T-cell (primary cell): ENCODE measurements at regions not wholly inside any gene's neighbourhood (a gene's known extent, or its start where the extent isn't known, plus 50 kb on each side); places are given as distances from the start of the nearest gene placed in this dataset.

Experiments
- ATAC-seq, 4 experiments: fragments of 200-7000 bp in 3 of 4; fragments of 150-1000 bp in 1 of 4; cut with Tn5 transposase; replicated peaks in 1 of 4; 1 replicate in 3 of 4; 2 replicates in 1 of 4; pipeline ENCODE4 v1.10.0; 2021; ENCODE audit warnings: moderate library complexity in 3 of 4, mild to moderate bottlenecking in 2 of 4, moderate number of reproducible peaks in 1 of 4
- CTCF ChIA-PET, 2 donors: fragments of 300-600 bp; sonication (Branson Sonifier 250); formaldehyde crosslinking; loops; one replicate each; lab custom pipeline; 2022; ENCODE audit warnings: antibody characterized with exemption in 2 of 2; lab: Charles Lee
- POLR2A ChIA-PET, 2 donors: fragments of 300-600 bp; sonication (Branson Sonifier 250); formaldehyde crosslinking; loops; one replicate each; lab custom pipeline; 2022; ENCODE audit warnings: antibody characterized with exemption in 2 of 2; lab: Charles Lee
- DNase-seq, 35 experiments: peaks; one replicate each; pipeline versions ENCODE4 v3.0.0 to v3.0.0-alpha.2; 2013 to 2023
- H3K27ac ChIP-seq: one replicate; pipeline ENCODE4 v1.5.1; 2013; ENCODE audit warnings: low read length
- H3K27me3 ChIP-seq, 2 experiments: replicated peaks in 1 of 2; 1 replicate in 1 of 2; 2 replicates in 1 of 2; pipeline versions ENCODE4 v1.6.1 to v1.7.0; 2013; ENCODE audit warnings: low read length in 1 of 2, mixed read lengths in 1 of 2; ENCODE audit not compliant: control insufficient read depth in 2 of 2, insufficient read depth in 2 of 2; ENCODE audit errors: extremely low read depth in 1 of 2
- H3K36me3 ChIP-seq, 2 donors: 1 replicate in 1 of 2; 2 replicates in 1 of 2; pipeline versions ENCODE4 v1.6.1 to v1.7.0; 2013; ENCODE audit warnings: low read length in 1 of 2; ENCODE audit not compliant: control insufficient read depth in 2 of 2, insufficient read depth in 1 of 2; ENCODE audit errors: extremely low read depth in 1 of 2
- H3K4me1 ChIP-seq, 2 experiments: 1 replicate in 1 of 2; 2 replicates in 1 of 2; pipeline versions ENCODE4 v1.6.1 to v1.7.0; 2013; ENCODE audit warnings: low read length in 2 of 2, mixed read lengths in 1 of 2; ENCODE audit not compliant: insufficient read depth in 2 of 2, control insufficient read depth in 1 of 2; ENCODE audit errors: extremely low read depth in 1 of 2
- H3K4me3 ChIP-seq, 2 donors: 1 replicate in 1 of 2; 2 replicates in 1 of 2; pipeline versions ENCODE4 v1.5.1 to v1.7.0; 2013; ENCODE audit warnings: mild to moderate bottlenecking in 2 of 2, low read length in 1 of 2, moderate library complexity in 1 of 2; ENCODE audit not compliant: control insufficient read depth in 1 of 2; ENCODE audit errors: extremely low read depth in 1 of 2
- H3K9me3 ChIP-seq: 2 replicates; pipeline ENCODE4 v1.7.0; 2013
- H3K27ac Mint-ChIP-seq, 2 donors: one replicate each; pipeline ENCODE4 v1.8.0; 2020 to 2021; ENCODE audit warnings: mild to moderate bottlenecking in 2 of 2, mixed read lengths in 2 of 2
- H3K27me3 Mint-ChIP-seq, 2 donors: one replicate each; pipeline ENCODE4 v1.8.0; 2021 to 2022; ENCODE audit warnings: mixed read lengths in 2 of 2
- H3K36me3 Mint-ChIP-seq: one replicate; pipeline ENCODE4 v1.8.0; 2021; ENCODE audit warnings: mixed read lengths
- H3K4me1 Mint-ChIP-seq, 3 donors: one replicate each; pipeline ENCODE4 v1.8.0; 2020 to 2022; ENCODE audit warnings: mixed read lengths in 3 of 3, mild to moderate bottlenecking in 1 of 3
- H3K4me3 Mint-ChIP-seq, 3 donors: one replicate each; pipeline ENCODE4 v1.8.0; 2020 to 2022; ENCODE audit warnings: mild to moderate bottlenecking in 3 of 3, mixed read lengths in 3 of 3, moderate library complexity in 3 of 3
- H3K9me3 Mint-ChIP-seq, 3 donors: one replicate each; pipeline ENCODE4 v1.8.0; 2020 to 2022; ENCODE audit warnings: mixed read lengths in 3 of 3
- WGBS: methylation state at CpG from one replicate; pipeline ENCODE4 v1.1.5; 2013; ENCODE audit warnings: missing lambda C conversion rate; ENCODE audit not compliant: insufficient coverage; 5-methylcytosine and 5-hydroxymethylcytosine counted together

DNA sequence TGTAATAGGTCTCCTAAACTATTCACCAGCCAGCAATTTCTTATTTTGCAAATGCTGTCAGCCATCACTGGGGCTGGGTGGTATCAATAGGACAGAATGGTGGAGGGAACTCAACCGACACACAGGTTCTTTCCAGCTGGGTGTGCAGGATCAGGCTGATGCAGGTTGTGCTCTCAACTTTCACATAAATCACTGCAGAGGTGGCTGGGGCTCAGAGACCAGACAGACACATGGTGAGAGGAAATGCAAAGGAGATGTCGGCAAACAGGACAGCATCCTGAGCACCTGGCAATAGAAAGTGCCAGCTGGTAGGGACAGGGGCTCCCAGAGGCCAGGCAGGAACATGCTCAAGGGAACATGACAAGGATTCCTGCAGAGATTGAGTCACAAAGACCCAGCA lies 254.9 kb downstream of the SOD2 start:
- Histone ChIP-seq H3K27me3 (peaks cover 0 to 27% of the 10 kb centered on the region in 2 experiments), H3K4me3 (no peak overlapping the region), H3K4me1 (no peaks in the 10 kb centered on the region), H3K9me3 (no peaks in the 10 kb centered on the region), H3K27ac (no peak overlapping the region), H3K36me3 (no peaks in the 10 kb centered on the region)
- POLR2A ChIA-PET = no interaction called here
- Mint-ChIP-seq H3K27ac (no peak overlapping the region), H3K27me3 (peaks cover 14 to 44% of the 10 kb centered on the region in 2 donors), H3K4me1 (no peaks in the 10 kb centered on the region), H3K36me3 (no peaks in the 10 kb centered on the region), H3K9me3 (peaks cover 8 to 14% (median 11%) of the 10 kb centered on the region in 3 donors), H3K4me3 (no peak overlapping the region)
- 70% methylated on average over 1 of the region's 2 CpGs for WGBS
- no peak for DNase-seq
- no peak for ATAC-seq
- CTCF ChIA-PET = no interaction called here

- Mint-ChIP-seq H3K27ac (no peak overlapping the region), H3K36me3 (no peaks in the 10 kb centered on the region), H3K27me3 (peaks cover 9 to 38% of the 10 kb centered on the region in 2 donors), H3K9me3 (peaks cover 12 to 26% (median 13%) of the 10 kb centered on the region in 3 donors), H3K4me1 (no peaks in the 10 kb centered on the region), H3K4me3 (no peak overlapping the region)
- ChIA-PET POLR2A (no interaction called here), CTCF (interaction anchor here in 1 of 2 donors (0.6 kb wide), 1 partner anchor 1986 kb away, joined by 13 read pairs; no protein-coding TSS in a partner anchor)
- Histone ChIP-seq H3K9me3 (no peaks in the 10 kb centered on the region), H3K27me3 (peaks cover 0 to 24% of the 10 kb centered on the region in 2 experiments), H3K4me1 (no peaks in the 10 kb centered on the region), H3K27ac (no peak overlapping the region), H3K4me3 (no peak overlapping the region), H3K36me3 (no peaks in the 10 kb centered on the region)
- WGBS = no CpG with 5 or more reads among the region's 6 CpGs
- no peak for DNase-seq
- ATAC-seq = no peak
Measured at GRCh38 chr6:159436581-159436980, 256.5 kb downstream of the SOD2 start.

GRCh38 chr6:159435701-159436100 lies 257.3 kb downstream of the SOD2 start:
- ChIA-PET CTCF (no interaction called here), POLR2A (no interaction called here)
- H3K9me3 Mint-ChIP-seq = peaks cover 12 to 31% (median 13%) of the 10 kb centered on the region in 3 donors
- Histone ChIP-seq H3K36me3 (no peaks in the 10 kb centered on the region), H3K27ac (no peak overlapping the region), H3K4me3 (no peak overlapping the region), H3K9me3 (no peaks in the 10 kb centered on the region), H3K4me1 (no peaks in the 10 kb centered on the region), H3K27me3 (peaks cover 0 to 21% of the 10 kb centered on the region in 2 experiments)
- peaks cover 9 to 34% of the 10 kb centered on the region in 2 donors for H3K27me3 Mint-ChIP-seq
- DNase-seq = no peak
- H3K36me3 Mint-ChIP-seq = no peaks in the 10 kb centered on the region
- H3K4me3 Mint-ChIP-seq = no peak overlapping the region
- no peak for ATAC-seq
- no peak overlapping the region for H3K27ac Mint-ChIP-seq
- no peaks in the 10 kb centered on the region for H3K4me1 Mint-ChIP-seq
- 87% methylated on average over 9 of the region's 9 CpGs for WGBS

DNA sequence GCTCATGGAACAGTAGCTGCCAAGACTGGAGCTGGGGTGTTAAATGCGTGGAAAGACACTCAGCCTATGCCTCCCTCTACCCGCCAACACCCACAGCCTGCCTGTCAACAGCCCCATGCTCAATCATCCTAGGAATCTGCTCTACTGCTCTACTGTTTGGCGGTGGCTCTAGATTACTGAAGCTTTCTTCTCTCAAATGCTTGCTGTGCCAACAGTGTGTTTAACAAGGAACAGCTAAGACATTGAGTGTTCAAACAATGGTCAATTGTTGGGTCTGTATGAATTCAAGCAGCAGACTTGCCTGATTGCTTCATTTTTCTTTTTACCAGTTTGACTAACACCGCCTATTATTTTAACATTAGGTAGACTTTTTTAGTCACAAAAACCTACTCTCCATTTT lies 258.6 kb downstream of the SOD2 start:
- Mint-ChIP-seq H3K9me3 (peaks cover 12 to 31% (median 13%) of the 10 kb centered on the region in 3 donors), H3K27ac (no peak overlapping the region), H3K36me3 (no peaks in the 10 kb centered on the region), H3K4me3 (no peak overlapping the region), H3K4me1 (no peaks in the 10 kb centered on the region), H3K27me3 (peaks cover 12 to 36% of the 10 kb centered on the region in 2 donors)
- CTCF ChIA-PET = no interaction called here
- ATAC-seq = no peak
- Histone ChIP-seq H3K4me3 (no peak overlapping the region), H3K27ac (no peak overlapping the region), H3K36me3 (no peaks in the 10 kb centered on the region), H3K4me1 (no peaks in the 10 kb centered on the region), H3K9me3 (no peaks in the 10 kb centered on the region), H3K27me3 (peaks cover 0 to 21% of the 10 kb centered on the region in 2 experiments)
- 71% methylated on average over 1 of the region's 4 CpGs for WGBS
- no peak for DNase-seq
- POLR2A ChIA-PET = no interaction called here

- Histone ChIP-seq H3K36me3 (no peaks in the 10 kb centered on the region), H3K27me3 (peaks cover 0 to 21% of the 10 kb centered on the region in 2 experiments), H3K4me3 (no peak overlapping the region), H3K9me3 (no peaks in the 10 kb centered on the region), H3K27ac (no peak overlapping the region), H3K4me1 (no peaks in the 10 kb centered on the region)
- no peaks in the 10 kb centered on the region for H3K36me3 Mint-ChIP-seq
- ChIA-PET CTCF (no interaction called here), POLR2A (no interaction called here)
- no peak for ATAC-seq
- H3K4me3 Mint-ChIP-seq = no peak overlapping the region
- peaks cover 12 to 36% of the 10 kb centered on the region in 2 donors for H3K27me3 Mint-ChIP-seq
- no peak for DNase-seq
- H3K9me3 Mint-ChIP-seq = peaks cover 12 to 31% (median 13%) of the 10 kb centered on the region in 3 donors
- H3K4me1 Mint-ChIP-seq = no peaks in the 10 kb centered on the region
- WGBS = 100% methylated on average over 1 of the region's 4 CpGs
- H3K27ac Mint-ChIP-seq = no peak overlapping the region
Measured at GRCh38 chr6:159433550-159433949, 259.5 kb downstream of the SOD2 start.

- Mint-ChIP-seq H3K9me3 (peaks cover 12 to 31% (median 13%) of the 10 kb centered on the region in 3 donors), H3K36me3 (no peaks in the 10 kb centered on the region), H3K4me3 (no peak overlapping the region), H3K27me3 (peaks cover 8 to 35% of the 10 kb centered on the region in 2 donors), H3K4me1 (no peaks in the 10 kb centered on the region), H3K27ac (no peak overlapping the region)
- H3K4me3 ChIP-seq = no peak overlapping the region
- POLR2A ChIA-PET = no interaction called here
- H3K27me3 ChIP-seq = peaks cover 0 to 17% of the 10 kb centered on the region in 2 experiments
- ATAC-seq (no peak), DNase-seq (no peak)
- no peaks in the 10 kb centered on the region for H3K9me3 ChIP-seq
- CTCF ChIA-PET = no interaction called here
- no peaks in the 10 kb centered on the region for H3K36me3 ChIP-seq
- no peaks in the 10 kb centered on the region for H3K4me1 ChIP-seq
- H3K27ac ChIP-seq = no peak overlapping the region
- whole genome bisulfite sequencing = 60% methylated on average over 1 of the region's 1 CpG
Measured at GRCh38 chr6:159431750-159432149, 261.3 kb downstream of the SOD2 start.

DNA sequence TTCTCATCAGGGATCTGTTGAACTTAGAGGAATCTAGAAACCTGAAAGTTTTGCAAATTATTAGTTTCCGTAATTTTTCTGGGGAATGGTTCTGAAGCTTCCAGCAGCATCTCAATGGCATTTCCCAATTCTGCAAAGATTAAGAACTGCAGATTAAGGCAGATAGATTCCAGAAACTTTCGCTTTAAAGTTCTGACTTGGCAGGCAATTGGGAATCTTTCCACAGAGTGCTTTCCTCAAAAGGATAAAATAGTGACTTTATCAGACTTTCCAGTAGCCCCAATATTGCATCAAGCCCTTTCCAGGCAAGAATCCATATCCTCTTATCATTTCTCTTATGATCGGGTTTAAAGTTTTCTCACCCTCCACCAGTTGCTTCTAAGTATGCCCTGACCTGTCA lies 261.1 kb downstream of the FNDC1 start:
- Mint-ChIP-seq H3K4me1 (no peaks in the 10 kb centered on the region), H3K36me3 (no peaks in the 10 kb centered on the region)

More for the DNA sequence above, 261.1 kb downstream of the FNDC1 start:
- H3K27me3 ChIP-seq = peaks cover 0 to 9% of the 10 kb centered on the region in 2 experiments
- Mint-ChIP-seq H3K27me3 (peaks cover 3 to 37% of the 10 kb centered on the region in 2 donors), H3K4me3 (no peak overlapping the region), H3K27ac (no peak overlapping the region), H3K9me3 (peaks cover 12 to 31% (median 13%) of the 10 kb centered on the region in 3 donors)
- 90% methylated on average over 3 of the region's 3 CpGs for WGBS
- no peak overlapping the region for H3K27ac ChIP-seq
- ATAC-seq (no peak), DNase-seq (no peak)
- no peak overlapping the region for H3K4me3 ChIP-seq
- POLR2A ChIA-PET = no interaction called here
- CTCF ChIA-PET = no interaction called here
- no peaks in the 10 kb centered on the region for H3K4me1 ChIP-seq
- H3K9me3 ChIP-seq = no peaks in the 10 kb centered on the region
- H3K36me3 ChIP-seq = no peaks in the 10 kb centered on the region
